Fibroblast of skin of back (primary cell): ENCODE measurements at regions not wholly inside any gene's neighbourhood (a gene's known extent, or its start where the extent isn't known, plus 50 kb on each side); places are given as distances from the start of the nearest gene placed in this dataset.
"Not testable (repeated sequence)": the region's sequence is repeated elsewhere in the genome, so short reads cannot be mapped to it uniquely, and the experiment has no call there.

Source experiments
- DNase-seq: peaks from one replicate; pipeline ENCODE4 v3.0.0-alpha.2; 2013

- DNase-seq = no peak
These were observed 464.7 kb upstream of the TMEM132C start for GRCh38 chr12:127802271-127802670.

GRCh38 chr12:127803545-127803944 lies 463.4 kb upstream of the TMEM132C start:
- no peak for DNase-seq

DNA sequence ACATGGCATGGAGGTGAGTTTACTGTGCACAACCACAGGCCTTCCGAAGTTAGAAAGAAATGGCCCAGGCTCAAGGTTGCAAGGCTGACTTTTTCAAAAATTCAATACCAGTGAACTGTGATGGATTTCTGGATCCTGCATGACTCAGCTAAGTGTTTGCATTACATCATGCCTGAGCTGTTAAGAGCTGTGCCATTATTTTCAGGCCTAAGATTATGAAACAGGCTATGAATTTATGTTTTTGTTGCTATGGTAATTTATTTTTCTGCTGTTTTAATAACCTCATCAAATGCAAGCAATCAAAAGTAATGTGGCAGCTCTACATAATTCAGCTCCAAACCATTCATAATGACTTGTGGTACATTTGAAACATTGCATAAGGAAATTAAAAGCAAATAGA lies 457.7 kb upstream of the TMEM132C start:
- peak; percentile 85 for DNase-seq

- peak; percentile 99 for DNase-seq
These were observed 456.9 kb upstream of the TMEM132C start for GRCh38 chr12:127810041-127810440.

DNA sequence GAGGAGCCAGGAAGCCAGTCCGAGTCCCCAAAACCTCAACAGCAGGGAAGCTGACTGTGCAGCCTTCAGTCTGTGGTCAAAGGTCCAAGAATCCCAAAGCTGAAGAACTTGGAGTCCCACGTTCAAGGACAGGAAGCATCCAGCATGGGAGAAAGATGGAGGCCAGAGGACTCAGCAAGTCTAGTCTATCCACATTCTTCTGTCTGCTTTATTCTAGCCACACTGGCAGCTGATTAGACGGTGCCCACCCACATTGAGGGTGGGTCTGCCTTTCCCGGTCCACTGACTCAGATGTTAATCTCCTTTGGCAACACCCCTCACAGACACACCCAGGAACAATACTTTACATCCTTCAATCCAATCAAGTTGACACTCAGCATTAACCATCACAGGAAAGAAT lies 456.5 kb upstream of the TMEM132C start:
- DNase-seq = not testable (repeated sequence)

DNA sequence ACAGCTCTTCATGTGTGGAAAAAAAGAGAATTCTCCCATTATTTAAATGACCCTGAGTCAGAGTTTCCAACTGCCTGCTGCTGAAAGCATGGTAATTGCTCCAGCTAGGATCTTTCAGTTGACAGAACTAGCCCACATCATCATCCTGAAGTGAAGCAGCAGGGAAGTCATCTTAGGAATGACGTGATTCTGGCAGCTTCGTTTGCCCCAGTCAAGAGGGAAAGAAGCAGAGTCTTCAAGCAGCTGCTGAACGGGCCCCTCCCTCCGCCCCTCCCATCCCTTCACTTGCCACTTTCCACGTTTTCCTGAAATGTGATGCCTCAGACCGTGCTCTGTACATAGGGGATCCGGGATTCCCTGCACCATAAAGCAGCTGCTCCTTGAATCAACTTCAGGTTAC lies 455.0 kb upstream of the TMEM132C start:
- peak; percentile 87 for DNase-seq

GRCh38 chr12:127813147-127813546 lies 453.8 kb upstream of the TMEM132C start:
- DNase-seq = no peak

DNA sequence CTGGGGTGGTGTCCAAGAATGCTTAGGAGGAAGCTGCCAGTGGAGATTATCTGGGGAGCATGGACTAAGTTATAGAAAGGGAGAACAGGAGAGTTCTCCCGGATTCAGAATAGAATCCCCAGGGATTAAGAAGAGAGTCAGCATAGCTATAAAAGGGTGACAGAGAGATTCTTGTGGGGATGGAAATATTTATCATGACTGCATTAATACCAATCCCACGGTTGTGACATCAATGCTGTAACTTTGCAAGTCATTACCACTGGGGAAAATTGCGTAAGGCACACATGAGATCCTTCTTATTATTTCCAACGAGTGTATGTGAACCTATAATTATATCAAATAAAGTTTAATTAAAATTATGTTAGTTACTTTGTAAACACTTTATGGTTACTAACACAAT lies 447.9 kb upstream of the TMEM132C start:
- DNase-seq = peak; percentile 38

DNA sequence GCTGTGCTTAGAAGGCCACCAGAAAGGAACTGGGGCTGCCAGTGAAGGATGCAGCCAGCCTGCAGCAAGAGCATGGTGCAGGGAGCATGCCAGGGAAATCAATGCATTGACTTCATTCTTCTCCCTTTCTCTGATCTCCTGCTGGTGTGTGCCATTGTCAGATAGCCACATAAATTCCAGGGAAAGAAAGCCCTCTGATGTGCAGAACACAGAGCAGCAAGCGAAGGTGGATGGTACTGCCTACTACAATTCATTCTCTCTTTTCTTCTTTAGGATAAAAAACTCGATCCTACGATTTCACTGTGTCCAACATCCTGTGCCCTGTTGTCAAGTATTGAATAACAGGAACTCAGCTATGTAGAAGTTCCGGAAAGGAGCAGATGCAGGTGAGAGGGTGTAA lies 446.7 kb upstream of the TMEM132C start:
- no peak for DNase-seq

GRCh38 chr12:127820846-127821245 lies 446.1 kb upstream of the TMEM132C start:
- DNase-seq = no peak

GRCh38 chr12:127822809-127823411 lies 444.1 kb upstream of the TMEM132C start:
- DNase-seq = no peak

GRCh38 chr12:127823801-127824200 lies 443.2 kb upstream of the TMEM132C start:
- DNase-seq = no peak

DNA sequence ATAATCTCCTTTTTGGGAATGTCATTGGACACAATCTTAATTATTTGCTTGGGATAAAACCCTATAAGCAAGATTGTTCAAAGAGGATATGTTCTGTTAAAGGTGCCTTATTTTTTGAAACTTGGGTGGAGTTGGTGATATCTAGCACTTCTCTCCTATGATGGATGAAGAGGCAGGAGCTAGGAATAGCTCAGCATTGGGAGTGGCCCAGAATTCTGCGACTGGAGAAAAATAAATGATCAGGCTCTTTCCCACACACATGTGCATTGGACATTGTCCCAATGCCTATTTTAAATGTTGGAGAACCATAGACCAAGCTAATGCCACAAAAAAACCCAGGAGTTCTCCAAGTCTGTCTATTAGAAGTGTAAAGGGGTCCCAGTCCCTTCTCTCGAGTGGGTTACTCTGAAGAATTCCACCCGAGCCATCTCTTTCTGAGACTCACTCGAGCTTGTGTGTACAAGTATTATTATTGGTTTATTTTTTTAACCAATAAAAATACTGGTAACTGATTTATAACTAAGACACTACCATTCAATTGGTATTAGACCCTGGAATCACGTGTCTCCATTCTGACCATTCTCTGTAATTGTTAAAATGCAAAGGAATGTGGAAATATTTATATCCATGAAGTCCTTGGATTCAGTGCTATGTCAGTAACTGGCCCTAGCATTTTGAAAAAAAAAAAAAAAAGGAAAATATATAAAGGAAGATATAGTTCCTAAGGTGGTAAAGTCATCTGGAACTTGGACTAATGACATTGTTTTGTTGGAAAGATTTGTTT lies 437.5 kb upstream of the TMEM132C start:
- no peak for DNase-seq

- no peak for DNase-seq
These were observed 436.9 kb upstream of the TMEM132C start for GRCh38 chr12:127830065-127830460.

- no peak for DNase-seq
These were observed 436.2 kb upstream of the TMEM132C start for GRCh38 chr12:127830730-127831129.

DNA sequence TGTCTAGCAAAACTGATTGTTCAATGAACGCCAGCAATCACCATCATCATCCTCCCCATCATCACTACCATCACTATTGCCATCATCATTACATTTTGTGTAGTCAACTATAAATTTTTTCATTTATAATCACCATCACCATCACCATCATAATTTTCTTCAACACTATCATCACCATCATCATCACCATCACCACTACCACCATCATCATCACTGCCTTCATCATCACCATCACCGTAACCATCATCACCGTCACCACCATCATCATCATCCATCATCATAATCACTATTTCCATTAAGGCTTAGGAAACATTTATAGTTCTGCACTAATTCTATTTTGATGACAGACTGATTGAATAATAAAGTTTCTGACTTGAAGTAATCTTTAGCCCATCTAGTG lies 434.8 kb upstream of the TMEM132C start:
- no peak for DNase-seq

GRCh38 chr12:127836802-127837201 lies 430.2 kb upstream of the TMEM132C start:
- not testable (repeated sequence) for DNase-seq

GRCh38 chr12:127857661-127858060 lies 409.3 kb upstream of the TMEM132C start:
- no peak for DNase-seq

DNA sequence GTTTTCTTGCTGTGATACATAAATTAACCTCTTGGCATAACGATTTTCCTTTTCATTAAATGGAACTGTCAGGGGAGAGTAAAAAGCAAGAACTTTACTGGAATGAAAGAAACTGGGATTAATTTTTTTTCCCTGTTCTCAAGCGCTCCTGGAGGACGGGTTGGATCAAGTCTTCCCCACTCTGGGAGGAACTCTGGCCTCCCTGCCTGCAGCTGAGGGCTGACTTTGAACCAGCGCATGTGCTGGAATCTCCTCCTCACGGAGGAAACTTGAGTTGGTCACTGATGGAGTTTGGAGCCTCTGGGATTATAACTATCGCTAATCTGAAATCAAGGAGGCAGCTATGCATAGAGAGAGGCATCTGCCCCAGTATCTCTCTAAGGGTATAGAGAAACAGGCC lies 406.4 kb upstream of the TMEM132C start:
- DNase-seq = no peak

DNA sequence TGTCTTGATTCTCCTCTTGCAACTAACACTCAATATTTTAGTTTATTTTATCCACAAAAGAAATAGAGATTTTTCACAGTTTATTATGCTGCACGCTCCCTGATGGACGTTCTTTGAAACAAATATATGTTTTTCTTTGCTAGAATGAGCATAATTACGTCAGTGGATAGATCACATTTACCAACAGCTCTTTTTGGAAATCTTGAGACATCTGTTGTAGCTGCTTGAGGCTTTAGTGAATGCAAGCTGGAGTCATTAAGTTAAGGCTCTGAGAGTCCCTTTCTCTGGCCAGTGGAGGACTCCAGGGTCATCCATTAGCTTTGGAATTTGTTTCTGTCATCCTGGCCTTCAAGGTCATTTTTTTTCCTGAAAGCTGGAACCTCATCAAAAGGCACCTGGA lies 405.6 kb upstream of the TMEM132C start:
- no peak for DNase-seq

- DNase-seq = no peak
These were observed 393.7 kb upstream of the TMEM132C start for GRCh38 chr12:127873306-127873705.

DNA sequence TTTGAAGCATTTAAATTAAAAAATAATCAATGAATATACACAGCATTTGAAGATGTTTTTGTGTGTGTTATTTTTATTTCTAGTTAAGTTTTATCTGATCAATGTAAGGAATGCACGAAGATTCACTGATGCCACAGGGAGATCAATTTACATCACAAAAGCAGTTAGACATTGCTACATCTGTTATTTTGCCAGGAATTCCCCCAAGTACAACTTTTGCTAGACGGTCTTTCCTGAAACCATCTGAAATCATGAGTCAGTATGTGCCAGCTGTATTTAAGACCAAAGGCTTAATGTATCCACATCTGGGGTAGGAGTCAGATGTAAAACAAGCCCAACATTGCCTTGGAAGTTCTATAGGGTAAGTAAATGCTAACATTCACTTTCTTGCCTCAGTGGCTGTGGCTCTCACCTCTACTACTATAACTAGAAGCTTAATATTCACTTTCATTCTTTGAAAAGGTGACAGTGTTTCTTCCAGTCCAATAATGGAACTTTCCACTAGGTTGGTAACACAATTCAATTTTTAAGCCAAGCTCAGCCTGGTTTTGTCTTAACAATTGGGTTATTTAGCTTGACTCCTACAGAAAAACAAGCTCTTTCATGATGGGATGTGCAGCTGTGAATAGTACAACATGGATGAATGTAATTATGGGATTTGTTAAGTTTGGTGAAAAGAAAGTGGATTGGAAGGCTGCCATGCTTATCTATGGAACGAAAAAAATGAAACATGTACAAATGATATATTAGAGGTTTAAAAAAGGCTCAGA lies 385.4 kb upstream of the TMEM132C start:
- peak; percentile 7 for DNase-seq

DNA sequence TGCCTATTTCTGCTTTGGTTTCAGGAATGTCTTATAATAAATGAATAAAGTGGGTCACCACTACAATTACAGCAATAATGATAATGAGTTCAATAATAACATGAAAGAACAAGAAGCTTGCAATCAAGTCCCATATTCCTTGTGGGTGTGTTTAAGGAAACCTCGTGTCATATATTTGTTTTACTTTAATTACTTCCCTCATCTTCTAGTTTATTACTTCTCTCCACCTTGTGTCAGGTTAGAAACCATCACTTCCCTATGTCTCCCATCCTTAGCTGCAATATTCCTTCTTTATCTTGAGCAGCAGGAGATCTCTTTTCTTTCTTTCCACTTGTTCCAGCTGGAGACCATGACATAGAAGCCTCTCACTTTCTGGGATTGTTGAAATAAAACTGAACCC lies 384.0 kb upstream of the TMEM132C start:
- no peak for DNase-seq
